ENCODE measurements at regions not wholly inside any gene's neighbourhood (a gene's known extent, or its start where the extent isn't known, plus 50 kb on each side); places are given as distances from the start of the nearest gene placed in this dataset.

DNA sequence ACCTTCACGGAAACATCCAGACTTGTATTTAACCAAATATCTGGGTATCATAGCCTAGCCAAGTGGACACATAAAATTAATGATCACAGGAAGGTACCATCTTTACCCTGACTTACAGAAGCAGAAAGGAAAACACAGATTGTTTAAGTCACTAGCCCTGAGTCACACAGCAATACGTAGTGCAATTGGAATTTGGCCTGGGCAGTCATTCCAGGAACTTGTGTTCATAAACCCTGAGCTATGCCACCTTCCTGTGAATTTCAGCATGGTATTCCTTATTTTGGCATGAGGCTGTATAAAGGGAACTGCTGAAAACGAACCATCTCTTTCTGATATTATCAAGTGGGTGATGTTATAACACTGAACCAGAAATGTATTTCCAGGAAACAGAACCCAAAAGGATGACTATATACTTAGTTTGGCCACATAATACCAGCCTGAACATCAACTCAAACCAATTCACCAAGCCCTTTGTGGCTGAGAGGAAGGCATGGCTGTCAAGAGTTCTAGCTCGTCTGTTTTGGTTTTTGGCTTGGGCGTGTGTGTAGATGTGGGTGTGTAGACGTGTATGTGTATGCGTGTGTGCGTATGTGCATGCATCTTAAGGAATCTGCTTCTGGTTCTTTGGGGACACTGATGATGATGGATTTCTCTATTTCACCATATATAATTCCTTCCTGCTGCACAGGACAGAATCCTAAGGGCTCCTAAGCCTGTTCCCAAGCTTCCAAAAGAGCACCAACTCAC lies 533.4 kb upstream of the ID2 start:
- H3K4me3 ChIP-seq (IDR thresholded peaks at IDR 0.05; ENCODE audit: insufficient read depth, low read depth, low read length): no peak overlapping the region
- TF ChIP-seq CTCF (conservative IDR thresholded peaks at IDR 0.05; ENCODE audit: low read depth, low read length): no peak
- H3K4me1 ChIP-seq (ENCODE audit: low read depth, poor library complexity, severe bottlenecking): no peaks in the 10 kb centered on the region
- H3K9ac ChIP-seq: no peak overlapping the region
- no peaks in the 10 kb centered on the region for H3K79me2 ChIP-seq (ENCODE audit: insufficient read depth, low read depth)
- H3K4me2 ChIP-seq: no peak overlapping the region
- no peaks in the 10 kb centered on the region for H3K36me3 ChIP-seq (ENCODE audit: insufficient read depth)
- H2AFZ ChIP-seq (ENCODE audit: low read depth): no peak overlapping the region
- H3K27ac ChIP-seq: no peak overlapping the region
- H3K27me3 ChIP-seq (ENCODE audit: insufficient read depth, low read depth): no peaks in the 10 kb centered on the region
- H4K20me1 ChIP-seq (ENCODE audit: insufficient read depth): no peaks in the 10 kb centered on the region

GRCh38 chr2:8149007-8149405 lies 532.9 kb upstream of the ID2 start:
- H3K4me2 ChIP-seq: no peak overlapping the region
- no peak overlapping the region for H3K9ac ChIP-seq
- no peak overlapping the region for H3K4me3 ChIP-seq (IDR thresholded peaks at IDR 0.05; ENCODE audit: insufficient read depth, low read depth, low read length)
- H2AFZ ChIP-seq (ENCODE audit: low read depth): no peak overlapping the region
- H3K4me1 ChIP-seq (ENCODE audit: low read depth, poor library complexity, severe bottlenecking): no peaks in the 10 kb centered on the region
- no peaks in the 10 kb centered on the region for H3K79me2 ChIP-seq (ENCODE audit: insufficient read depth, low read depth)
- no peak overlapping the region for H3K27ac ChIP-seq
- no peaks in the 10 kb centered on the region for H3K27me3 ChIP-seq (ENCODE audit: insufficient read depth, low read depth)
- H3K36me3 ChIP-seq (ENCODE audit: insufficient read depth): no peaks in the 10 kb centered on the region
- H4K20me1 ChIP-seq (ENCODE audit: insufficient read depth): no peaks in the 10 kb centered on the region
- no peak for TF ChIP-seq CTCF (conservative IDR thresholded peaks at IDR 0.05; ENCODE audit: low read depth, low read length)

DNA sequence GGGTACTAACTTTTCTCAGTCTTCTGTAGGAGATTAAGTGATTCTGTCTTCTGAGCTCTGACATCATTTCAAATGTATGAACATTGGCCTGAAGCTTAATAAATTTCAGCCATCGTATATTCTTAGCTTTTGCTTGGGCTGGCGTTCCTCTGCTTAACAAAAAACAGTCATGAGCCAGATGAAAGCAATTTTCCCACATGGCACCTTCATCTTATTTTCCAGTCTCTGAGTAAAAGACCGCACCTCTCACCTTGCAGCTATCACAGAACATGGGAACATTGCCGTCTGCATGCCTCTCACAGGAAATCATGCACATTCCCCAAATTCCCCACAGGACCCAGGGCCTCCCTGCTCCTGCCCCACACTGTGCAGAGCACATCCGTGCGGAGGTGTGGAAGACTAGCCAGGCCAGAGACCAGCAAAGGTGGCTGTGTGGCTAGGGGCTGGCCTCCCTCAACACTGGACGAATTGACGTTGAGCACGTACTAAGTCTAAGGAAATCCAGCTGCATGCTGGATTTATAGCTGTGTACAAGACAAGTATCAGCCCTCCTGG lies 531.8 kb upstream of the ID2 start:
- Histone ChIP-seq H4K20me1 (ENCODE audit: insufficient read depth) (no peaks in the 10 kb centered on the region), H3K4me2 (no peak overlapping the region), H3K4me1 (ENCODE audit: low read depth, poor library complexity, severe bottlenecking) (no peaks in the 10 kb centered on the region), H3K36me3 (ENCODE audit: insufficient read depth) (no peaks in the 10 kb centered on the region), H2AFZ (ENCODE audit: low read depth) (no peak overlapping the region), H3K9ac (no peak overlapping the region), H3K27me3 (ENCODE audit: insufficient read depth, low read depth) (no peaks in the 10 kb centered on the region), H3K79me2 (ENCODE audit: insufficient read depth, low read depth) (no peaks in the 10 kb centered on the region), H3K27ac (no peak overlapping the region), H3K4me3 (IDR thresholded peaks at IDR 0.05; ENCODE audit: insufficient read depth, low read depth, low read length) (no peak overlapping the region)
- TF ChIP-seq CTCF (conservative IDR thresholded peaks at IDR 0.05; ENCODE audit: low read depth, low read length): no peak

GRCh38 chr2:8151888-8152287 lies 530.0 kb upstream of the ID2 start:
- H3K4me2 ChIP-seq: no peak overlapping the region
- no peaks in the 10 kb centered on the region for H3K27me3 ChIP-seq (ENCODE audit: insufficient read depth, low read depth)
- no peaks in the 10 kb centered on the region for H3K36me3 ChIP-seq (ENCODE audit: insufficient read depth)
- H3K4me1 ChIP-seq (ENCODE audit: low read depth, poor library complexity, severe bottlenecking): no peaks in the 10 kb centered on the region
- H3K27ac ChIP-seq: no peak overlapping the region
- H2AFZ ChIP-seq (ENCODE audit: low read depth): no peak overlapping the region
- no peaks in the 10 kb centered on the region for H4K20me1 ChIP-seq (ENCODE audit: insufficient read depth)
- TF ChIP-seq CTCF (conservative IDR thresholded peaks at IDR 0.05; ENCODE audit: low read depth, low read length): no peak
- H3K4me3 ChIP-seq (IDR thresholded peaks at IDR 0.05; ENCODE audit: insufficient read depth, low read depth, low read length): no peak overlapping the region
- H3K9ac ChIP-seq: no peak overlapping the region
- no peaks in the 10 kb centered on the region for H3K79me2 ChIP-seq (ENCODE audit: insufficient read depth, low read depth)

Data from KMS-11 (cell line).